ENCODE measurements at regions not wholly inside any gene's neighbourhood (a gene's known extent, or its start where the extent isn't known, plus 50 kb on each side); places are given as distances from the start of the nearest gene placed in this dataset.
A peak's percentile ranks its signal among the peaks of the same experiment; 100 is the strongest.

DNA sequence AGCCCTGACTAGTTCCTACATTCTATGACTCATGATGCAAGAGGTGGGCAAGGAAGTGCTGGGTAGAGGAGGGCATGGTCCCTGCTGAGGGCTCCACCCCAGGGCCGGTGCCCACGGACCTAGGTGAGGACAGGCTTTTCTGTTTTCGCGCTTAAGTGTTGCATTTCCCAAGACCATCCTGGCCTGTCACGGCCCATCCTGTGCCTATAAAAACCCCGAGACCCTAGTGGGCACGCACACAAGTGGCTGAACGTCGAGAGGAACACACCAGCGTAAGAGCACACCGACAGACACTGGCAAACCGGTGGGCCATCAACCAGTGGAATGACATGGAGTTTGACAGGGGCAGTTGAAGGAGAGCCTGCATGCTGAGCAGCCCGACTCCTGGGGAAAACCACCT, 680.7 kb upstream of the GHITM start:
- Histone ChIP-seq H3K36me3 (replicated peaks; ENCODE audit: low read depth, low read length) (no peaks in the 10 kb centered on the region), H3K79me2 (ENCODE audit: low read length) (no peaks in the 10 kb centered on the region), H3K27ac (ENCODE audit: low read length) (peak overlapping the region; percentile 58; the same call in 1 of the 2 replicates), H3K27me3 (ENCODE audit: low read depth, low read length) (no peaks in the 10 kb centered on the region), H3K9ac (ENCODE audit: low read length) (0 out of 2 replicates have a peak overlapping the region, but pooled peaks have one; percentile 60), H2AFZ (ENCODE audit: low read depth, low read length) (peak overlapping the region; percentile 80; the same call in 1 of the 2 replicates), H4K20me1 (ENCODE audit: insufficient read depth, low read length) (no peaks in the 10 kb centered on the region), H3K4me2 (ENCODE audit: low read length) (peak overlapping the region; percentile 73), H3K9me3 (ENCODE audit: insufficient read depth, low read length) (no peaks in the 10 kb centered on the region), H3K4me1 (ENCODE audit: low read length) (peaks cover 12% of the 10 kb centered on the region), H3K4me3 (ENCODE audit: low read length) (peak overlapping the region; percentile 77)
- TF ChIP-seq, protein P1, sequence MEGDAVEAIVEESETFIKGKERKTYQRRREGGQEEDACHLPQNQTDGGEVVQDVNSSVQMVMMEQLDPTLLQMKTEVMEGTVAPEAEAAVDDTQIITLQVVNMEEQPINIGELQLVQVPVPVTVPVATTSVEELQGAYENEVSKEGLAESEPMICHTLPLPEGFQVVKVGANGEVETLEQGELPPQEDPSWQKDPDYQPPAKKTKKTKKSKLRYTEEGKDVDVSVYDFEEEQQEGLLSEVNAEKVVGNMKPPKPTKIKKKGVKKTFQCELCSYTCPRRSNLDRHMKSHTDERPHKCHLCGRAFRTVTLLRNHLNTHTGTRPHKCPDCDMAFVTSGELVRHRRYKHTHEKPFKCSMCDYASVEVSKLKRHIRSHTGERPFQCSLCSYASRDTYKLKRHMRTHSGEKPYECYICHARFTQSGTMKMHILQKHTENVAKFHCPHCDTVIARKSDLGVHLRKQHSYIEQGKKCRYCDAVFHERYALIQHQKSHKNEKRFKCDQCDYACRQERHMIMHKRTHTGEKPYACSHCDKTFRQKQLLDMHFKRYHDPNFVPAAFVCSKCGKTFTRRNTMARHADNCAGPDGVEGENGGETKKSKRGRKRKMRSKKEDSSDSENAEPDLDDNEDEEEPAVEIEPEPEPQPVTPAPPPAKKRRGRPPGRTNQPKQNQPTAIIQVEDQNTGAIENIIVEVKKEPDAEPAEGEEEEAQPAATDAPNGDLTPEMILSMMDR (IDR thresholded peaks at IDR 0.05; ENCODE audit: low read depth, low read length) = no peak
- TF ChIP-seq EZH2phosphoT487 (IDR thresholded peaks at IDR 0.05; ENCODE audit: low read depth) = no peak

DNA sequence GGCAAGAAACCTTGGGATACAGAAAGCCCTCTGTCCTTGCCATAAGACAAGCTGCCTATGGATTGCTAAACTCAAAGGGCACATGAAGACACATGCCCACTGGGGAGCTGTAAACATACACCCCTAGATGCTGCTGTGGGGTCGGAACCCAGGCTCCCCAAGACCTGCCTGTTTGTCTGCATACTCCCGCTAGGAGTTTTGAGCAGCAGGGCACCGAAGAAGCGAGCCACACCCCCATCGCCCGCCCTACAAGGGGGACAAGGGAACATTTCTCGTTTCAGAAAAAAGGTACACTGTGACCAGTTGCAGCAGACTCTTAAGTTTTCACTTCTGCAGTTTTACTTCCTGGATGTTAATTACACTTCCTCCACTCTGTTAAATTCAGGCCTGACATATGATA, 680.2 kb upstream of the GHITM start:
- Histone ChIP-seq H3K9me3 (ENCODE audit: insufficient read depth, low read length) (no peaks in the 10 kb centered on the region), H3K27me3 (ENCODE audit: low read depth, low read length) (no peaks in the 10 kb centered on the region), H3K9ac (ENCODE audit: low read length) (peak overlapping the region; percentile 60; the same call in 1 of the 2 replicates), H3K4me3 (ENCODE audit: low read length) (peak overlapping the region; percentile 77), H3K27ac (ENCODE audit: low read length) (peak overlapping the region; percentile 58), H3K4me2 (ENCODE audit: low read length) (peak overlapping the region; percentile 73), H3K79me2 (ENCODE audit: low read length) (no peaks in the 10 kb centered on the region), H4K20me1 (ENCODE audit: insufficient read depth, low read length) (no peaks in the 10 kb centered on the region), H3K36me3 (replicated peaks; ENCODE audit: low read depth, low read length) (no peaks in the 10 kb centered on the region), H2AFZ (ENCODE audit: low read depth, low read length) (peak overlapping the region; percentile 80), H3K4me1 (ENCODE audit: low read length) (peaks cover 12% of the 10 kb centered on the region)
- no peak for TF ChIP-seq EZH2phosphoT487 (IDR thresholded peaks at IDR 0.05; ENCODE audit: low read depth)
- TF ChIP-seq, protein P1 (IDR thresholded peaks at IDR 0.05; ENCODE audit: low read depth, low read length) = no peak

DNA sequence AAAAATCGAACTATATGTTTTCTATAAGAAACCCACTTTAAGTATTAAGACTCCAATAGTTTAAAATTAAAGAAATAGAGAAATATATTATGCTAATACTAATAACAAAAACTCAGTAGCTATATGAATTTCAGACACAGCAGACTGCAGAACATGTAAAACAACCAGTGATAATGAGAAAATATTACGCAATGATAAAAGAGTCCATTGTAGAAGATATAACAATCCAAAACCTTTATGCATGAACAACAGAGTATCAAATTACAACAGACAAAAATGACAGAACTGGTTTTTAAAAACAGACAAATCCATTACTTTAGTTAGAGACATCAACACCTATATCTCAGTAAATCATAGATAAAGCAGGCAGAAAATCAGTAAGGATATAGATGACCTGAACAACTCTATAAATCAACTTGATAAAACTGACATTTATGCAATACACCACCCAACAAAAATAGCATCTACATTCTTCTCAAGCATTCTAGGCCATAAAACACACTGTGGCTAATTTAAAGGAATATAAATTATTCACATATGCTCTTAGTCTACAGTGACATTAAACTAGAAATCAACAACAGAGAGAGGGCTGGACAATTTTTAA, 669.5 kb upstream of the GHITM start:
- Histone ChIP-seq H3K4me1 (ENCODE audit: low read length) (no peaks in the 10 kb centered on the region), H3K9ac (ENCODE audit: low read length) (no peak overlapping the region), H4K20me1 (ENCODE audit: insufficient read depth, low read length) (no peaks in the 10 kb centered on the region), H3K27ac (ENCODE audit: low read length) (no peak overlapping the region), H2AFZ (ENCODE audit: low read depth, low read length) (no peak overlapping the region), H3K27me3 (ENCODE audit: low read depth, low read length) (no peaks in the 10 kb centered on the region), H3K4me2 (ENCODE audit: low read length) (no peak overlapping the region), H3K4me3 (ENCODE audit: low read length) (no peak overlapping the region), H3K79me2 (ENCODE audit: low read length) (no peaks in the 10 kb centered on the region), H3K36me3 (replicated peaks; ENCODE audit: low read depth, low read length) (no peaks in the 10 kb centered on the region), H3K9me3 (ENCODE audit: insufficient read depth, low read length) (no peaks in the 10 kb centered on the region)
- TF ChIP-seq, protein P1 (IDR thresholded peaks at IDR 0.05; ENCODE audit: low read depth, low read length) = no peak
- no peak for TF ChIP-seq EZH2phosphoT487 (IDR thresholded peaks at IDR 0.05; ENCODE audit: low read depth)

DNA sequence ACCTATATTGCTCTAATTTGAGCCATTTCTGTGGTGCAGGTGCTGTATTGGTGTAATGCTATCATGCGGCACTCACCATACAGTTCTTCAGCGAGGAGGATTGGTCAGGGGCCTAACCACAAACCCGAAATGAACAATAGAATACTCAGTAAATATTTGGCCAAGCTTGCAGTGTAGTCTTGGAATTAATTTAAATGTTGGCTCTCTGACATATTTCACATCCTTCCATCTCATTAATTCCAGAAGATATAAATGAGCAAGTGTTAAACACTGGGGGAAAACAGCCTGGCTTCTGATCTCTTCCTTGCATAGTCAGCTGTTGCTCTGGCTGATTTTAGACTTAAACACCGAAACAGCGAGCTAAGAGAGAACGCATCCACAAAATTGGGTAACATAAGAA, 663.1 kb upstream of the GHITM start:
- Histone ChIP-seq H2AFZ (ENCODE audit: low read depth, low read length) (no peak overlapping the region), H3K4me1 (ENCODE audit: low read length) (no peaks in the 10 kb centered on the region)

More for the DNA sequence above, 663.1 kb upstream of the GHITM start:
- Histone ChIP-seq H3K36me3 (replicated peaks; ENCODE audit: low read depth, low read length) (no peaks in the 10 kb centered on the region), H4K20me1 (ENCODE audit: insufficient read depth, low read length) (no peaks in the 10 kb centered on the region), H3K4me2 (ENCODE audit: low read length) (no peak overlapping the region), H3K9me3 (ENCODE audit: insufficient read depth, low read length) (no peaks in the 10 kb centered on the region), H3K9ac (ENCODE audit: low read length) (no peak overlapping the region), H3K27me3 (ENCODE audit: low read depth, low read length) (no peaks in the 10 kb centered on the region), H3K4me3 (ENCODE audit: low read length) (no peak overlapping the region), H3K27ac (ENCODE audit: low read length) (no peak overlapping the region), H3K79me2 (ENCODE audit: low read length) (no peaks in the 10 kb centered on the region)
- TF ChIP-seq EZH2phosphoT487 (IDR thresholded peaks at IDR 0.05; ENCODE audit: low read depth) = no peak
- TF ChIP-seq, protein P1 (IDR thresholded peaks at IDR 0.05; ENCODE audit: low read depth, low read length) = no peak
